Stomach (tissue), 4 donors: ENCODE measurements at regions not wholly inside any gene's neighbourhood (a gene's known extent, or its start where the extent isn't known, plus 50 kb on each side); places are given as distances from the start of the nearest gene placed in this dataset.

Source experiments
- EP300 ChIP-seq: sonication (generic); formaldehyde crosslinking; IDR thresholded peaks from one replicate; pipeline ENCODE4 v1.6.1; 2017; ENCODE audit warnings: antibody characterized with exemption
- POLR2A ChIP-seq, 4 donors: fragments of 450-650 bp; IDR thresholded peaks; one replicate each; pipeline ENCODE4 v1.6.1; 2016; ENCODE audit warnings: antibody characterized with exemption in 4 of 4, control low read depth in 2 of 4, mild to moderate bottlenecking in 1 of 4, moderate library complexity in 1 of 4
- TF ChIP-seq, protein P1 (sequence below), 7 experiments: fragments of 450-650 bp in 4 of 7; fragments of 200-600 bp in 3 of 7; sonication (generic) in 3 of 7; IDR thresholded peaks; one replicate each; pipeline ENCODE4 v1.5.1; 2016 to 2019; ENCODE audit warnings: antibody characterized with exemption in 7 of 7, control low read depth in 2 of 7, mild to moderate bottlenecking in 1 of 7

GRCh38 chr14:50013934-50014333, 102.4 kb downstream of the VCPKMT start:
- no peak for TF ChIP-seq POLR2A (IDR thresholded peaks at IDR 0.05)
- TF ChIP-seq, protein P1, sequence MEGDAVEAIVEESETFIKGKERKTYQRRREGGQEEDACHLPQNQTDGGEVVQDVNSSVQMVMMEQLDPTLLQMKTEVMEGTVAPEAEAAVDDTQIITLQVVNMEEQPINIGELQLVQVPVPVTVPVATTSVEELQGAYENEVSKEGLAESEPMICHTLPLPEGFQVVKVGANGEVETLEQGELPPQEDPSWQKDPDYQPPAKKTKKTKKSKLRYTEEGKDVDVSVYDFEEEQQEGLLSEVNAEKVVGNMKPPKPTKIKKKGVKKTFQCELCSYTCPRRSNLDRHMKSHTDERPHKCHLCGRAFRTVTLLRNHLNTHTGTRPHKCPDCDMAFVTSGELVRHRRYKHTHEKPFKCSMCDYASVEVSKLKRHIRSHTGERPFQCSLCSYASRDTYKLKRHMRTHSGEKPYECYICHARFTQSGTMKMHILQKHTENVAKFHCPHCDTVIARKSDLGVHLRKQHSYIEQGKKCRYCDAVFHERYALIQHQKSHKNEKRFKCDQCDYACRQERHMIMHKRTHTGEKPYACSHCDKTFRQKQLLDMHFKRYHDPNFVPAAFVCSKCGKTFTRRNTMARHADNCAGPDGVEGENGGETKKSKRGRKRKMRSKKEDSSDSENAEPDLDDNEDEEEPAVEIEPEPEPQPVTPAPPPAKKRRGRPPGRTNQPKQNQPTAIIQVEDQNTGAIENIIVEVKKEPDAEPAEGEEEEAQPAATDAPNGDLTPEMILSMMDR (IDR thresholded peaks at IDR 0.05): no peak
- TF ChIP-seq EP300: no peak
